GM12878 (cell line): ENCODE measurements at regions not wholly inside any gene's neighbourhood (a gene's known extent, or its start where the extent isn't known, plus 50 kb on each side); places are given as distances from the start of the nearest gene placed in this dataset.

Experiments used
- BACH1 ChIP-seq: fragments of 450-650 bp; IDR thresholded peaks from 2 replicates; pipeline ENCODE4 v1.6.1; 2017; ENCODE audit warnings: mild to moderate bottlenecking, borderline replicate concordance
- KDM1A ChIP-seq: fragments of 200-600 bp; sonication (generic); IDR thresholded peaks from 2 replicates; pipeline ENCODE4 v1.6.1; 2016; ENCODE audit warnings: borderline replicate concordance
- MLLT1 ChIP-seq: fragments of 450-650 bp; IDR thresholded peaks from 2 replicates; pipeline ENCODE4 v1.6.1; 2016; ENCODE audit warnings: mild to moderate bottlenecking
- NFXL1 ChIP-seq: fragments of 450-650 bp; IDR thresholded peaks from 2 replicates; pipeline ENCODE4 v1.6.1; 2017; ENCODE audit warnings: antibody characterized with exemption, mild to moderate bottlenecking, borderline replicate concordance
- PAX8 ChIP-seq: fragments of 450-650 bp; IDR thresholded peaks from 2 replicates; pipeline ENCODE4 v1.6.1; 2017; ENCODE audit warnings: mild to moderate bottlenecking, moderate library complexity
- SMC3 ChIP-seq: IDR thresholded peaks from 2 replicates; pipeline ENCODE4 v1.6.1; 2011; ENCODE audit warnings: low read length, improper control_type of control experiment, borderline replicate concordance
- TAF1 ChIP-seq: IDR thresholded peaks from 2 replicates; pipeline ENCODE4 v1.6.1; 2011; ENCODE audit warnings: mild to moderate bottlenecking, low read depth, low read length, borderline replicate concordance
- TF ChIP-seq, protein P1 (sequence below): IDR thresholded peaks from 2 replicates; pipeline ENCODE4 v1.6.1; 2012; ENCODE audit warnings: improper control_type of control experiment, low read depth, low read length; ENCODE audit not compliant: insufficient replicate concordance
- TF ChIP-seq, protein P2 (sequence below): fragments of 150-350 bp; IDR thresholded peaks from 2 replicates; pipeline ENCODE4 v1.6.1; 2016; ENCODE audit warnings: low read depth, low read length
- TF ChIP-seq, protein P3 (sequence below): IDR thresholded peaks from 2 replicates; pipeline ENCODE4 v1.6.1; 2012; ENCODE audit warnings: low read depth, low read length, improper control_type of control experiment

DNA sequence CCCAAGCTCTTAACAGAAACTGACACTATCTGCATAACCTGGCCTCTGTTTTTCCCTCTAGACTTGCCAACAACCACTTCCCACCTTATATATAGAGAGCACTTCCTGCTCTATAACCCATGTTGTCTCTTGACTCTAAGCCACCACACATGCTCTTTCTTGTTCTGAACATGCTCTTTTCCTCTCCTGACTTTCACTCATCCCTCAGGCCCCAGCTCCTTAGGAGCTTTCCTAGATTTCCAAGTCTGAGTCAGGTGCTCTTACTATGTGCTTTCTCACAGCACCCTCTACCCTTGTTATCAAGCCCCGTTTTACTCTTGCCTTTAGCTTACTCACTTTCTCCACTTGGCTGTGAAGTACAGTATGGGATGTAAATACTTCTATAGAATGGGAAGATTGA, 143.9 kb upstream of the EYA4 start (continued):
- TF ChIP-seq MLLT1, result no peak
- TF ChIP-seq KDM1A, result no peak
- TF ChIP-seq NFXL1, result no peak
- TF ChIP-seq, protein P1, sequence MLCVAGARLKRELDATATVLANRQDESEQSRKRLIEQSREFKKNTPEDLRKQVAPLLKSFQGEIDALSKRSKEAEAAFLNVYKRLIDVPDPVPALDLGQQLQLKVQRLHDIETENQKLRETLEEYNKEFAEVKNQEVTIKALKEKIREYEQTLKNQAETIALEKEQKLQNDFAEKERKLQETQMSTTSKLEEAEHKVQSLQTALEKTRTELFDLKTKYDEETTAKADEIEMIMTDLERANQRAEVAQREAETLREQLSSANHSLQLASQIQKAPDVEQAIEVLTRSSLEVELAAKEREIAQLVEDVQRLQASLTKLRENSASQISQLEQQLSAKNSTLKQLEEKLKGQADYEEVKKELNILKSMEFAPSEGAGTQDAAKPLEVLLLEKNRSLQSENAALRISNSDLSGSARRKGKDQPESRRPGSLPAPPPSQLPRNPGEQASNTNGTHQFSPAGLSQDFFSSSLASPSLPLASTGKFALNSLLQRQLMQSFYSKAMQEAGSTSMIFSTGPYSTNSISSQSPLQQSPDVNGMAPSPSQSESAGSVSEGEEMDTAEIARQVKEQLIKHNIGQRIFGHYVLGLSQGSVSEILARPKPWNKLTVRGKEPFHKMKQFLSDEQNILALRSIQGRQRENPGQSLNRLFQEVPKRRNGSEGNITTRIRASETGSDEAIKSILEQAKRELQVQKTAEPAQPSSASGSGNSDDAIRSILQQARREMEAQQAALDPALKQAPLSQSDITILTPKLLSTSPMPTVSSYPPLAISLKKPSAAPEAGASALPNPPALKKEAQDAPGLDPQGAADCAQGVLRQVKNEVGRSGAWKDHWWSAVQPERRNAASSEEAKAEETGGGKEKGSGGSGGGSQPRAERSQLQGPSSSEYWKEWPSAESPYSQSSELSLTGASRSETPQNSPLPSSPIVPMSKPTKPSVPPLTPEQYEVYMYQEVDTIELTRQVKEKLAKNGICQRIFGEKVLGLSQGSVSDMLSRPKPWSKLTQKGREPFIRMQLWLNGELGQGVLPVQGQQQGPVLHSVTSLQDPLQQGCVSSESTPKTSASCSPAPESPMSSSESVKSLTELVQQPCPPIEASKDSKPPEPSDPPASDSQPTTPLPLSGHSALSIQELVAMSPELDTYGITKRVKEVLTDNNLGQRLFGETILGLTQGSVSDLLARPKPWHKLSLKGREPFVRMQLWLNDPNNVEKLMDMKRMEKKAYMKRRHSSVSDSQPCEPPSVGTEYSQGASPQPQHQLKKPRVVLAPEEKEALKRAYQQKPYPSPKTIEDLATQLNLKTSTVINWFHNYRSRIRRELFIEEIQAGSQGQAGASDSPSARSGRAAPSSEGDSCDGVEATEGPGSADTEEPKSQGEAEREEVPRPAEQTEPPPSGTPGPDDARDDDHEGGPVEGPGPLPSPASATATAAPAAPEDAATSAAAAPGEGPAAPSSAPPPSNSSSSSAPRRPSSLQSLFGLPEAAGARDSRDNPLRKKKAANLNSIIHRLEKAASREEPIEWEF, result no peak
- TF ChIP-seq, protein P2, sequence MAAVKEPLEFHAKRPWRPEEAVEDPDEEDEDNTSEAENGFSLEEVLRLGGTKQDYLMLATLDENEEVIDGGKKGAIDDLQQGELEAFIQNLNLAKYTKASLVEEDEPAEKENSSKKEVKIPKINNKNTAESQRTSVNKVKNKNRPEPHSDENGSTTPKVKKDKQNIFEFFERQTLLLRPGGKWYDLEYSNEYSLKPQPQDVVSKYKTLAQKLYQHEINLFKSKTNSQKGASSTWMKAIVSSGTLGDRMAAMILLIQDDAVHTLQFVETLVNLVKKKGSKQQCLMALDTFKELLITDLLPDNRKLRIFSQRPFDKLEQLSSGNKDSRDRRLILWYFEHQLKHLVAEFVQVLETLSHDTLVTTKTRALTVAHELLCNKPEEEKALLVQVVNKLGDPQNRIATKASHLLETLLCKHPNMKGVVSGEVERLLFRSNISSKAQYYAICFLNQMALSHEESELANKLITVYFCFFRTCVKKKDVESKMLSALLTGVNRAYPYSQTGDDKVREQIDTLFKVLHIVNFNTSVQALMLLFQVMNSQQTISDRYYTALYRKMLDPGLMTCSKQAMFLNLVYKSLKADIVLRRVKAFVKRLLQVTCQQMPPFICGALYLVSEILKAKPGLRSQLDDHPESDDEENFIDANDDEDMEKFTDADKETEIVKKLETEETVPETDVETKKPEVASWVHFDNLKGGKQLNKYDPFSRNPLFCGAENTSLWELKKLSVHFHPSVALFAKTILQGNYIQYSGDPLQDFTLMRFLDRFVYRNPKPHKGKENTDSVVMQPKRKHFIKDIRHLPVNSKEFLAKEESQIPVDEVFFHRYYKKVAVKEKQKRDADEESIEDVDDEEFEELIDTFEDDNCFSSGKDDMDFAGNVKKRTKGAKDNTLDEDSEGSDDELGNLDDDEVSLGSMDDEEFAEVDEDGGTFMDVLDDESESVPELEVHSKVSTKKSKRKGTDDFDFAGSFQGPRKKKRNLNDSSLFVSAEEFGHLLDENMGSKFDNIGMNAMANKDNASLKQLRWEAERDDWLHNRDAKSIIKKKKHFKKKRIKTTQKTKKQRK, result no peak
- TF ChIP-seq PAX8, result no peak
- no peak for TF ChIP-seq BACH1
- TF ChIP-seq SMC3, result no peak
- TF ChIP-seq TAF1, result no peak
- TF ChIP-seq, protein P3, sequence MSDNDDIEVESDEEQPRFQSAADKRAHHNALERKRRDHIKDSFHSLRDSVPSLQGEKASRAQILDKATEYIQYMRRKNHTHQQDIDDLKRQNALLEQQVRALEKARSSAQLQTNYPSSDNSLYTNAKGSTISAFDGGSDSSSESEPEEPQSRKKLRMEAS, result no peak
- TF ChIP-seq, all 136 proteins: peak for 0
